T-cell (primary cell): ENCODE measurements at regions not wholly inside any gene's neighbourhood (a gene's known extent, or its start where the extent isn't known, plus 50 kb on each side); places are given as distances from the start of the nearest gene placed in this dataset.

Source experiments
- ATAC-seq, 4 experiments: fragments of 200-7000 bp in 3 of 4; fragments of 150-1000 bp in 1 of 4; cut with Tn5 transposase; replicated peaks in 1 of 4; 1 replicate in 3 of 4; 2 replicates in 1 of 4; pipeline ENCODE4 v1.10.0; 2021; ENCODE audit warnings: moderate library complexity in 3 of 4, mild to moderate bottlenecking in 2 of 4, moderate number of reproducible peaks in 1 of 4
- CTCF ChIA-PET, 2 donors: fragments of 300-600 bp; sonication (Branson Sonifier 250); formaldehyde crosslinking; loops; one replicate each; lab custom pipeline; 2022; ENCODE audit warnings: antibody characterized with exemption in 2 of 2; lab: Charles Lee
- POLR2A ChIA-PET, 2 donors: fragments of 300-600 bp; sonication (Branson Sonifier 250); formaldehyde crosslinking; loops; one replicate each; lab custom pipeline; 2022; ENCODE audit warnings: antibody characterized with exemption in 2 of 2; lab: Charles Lee
- DNase-seq, 35 experiments: peaks; one replicate each; pipeline versions ENCODE4 v3.0.0 to v3.0.0-alpha.2; 2013 to 2023
- H3K27ac ChIP-seq: one replicate; pipeline ENCODE4 v1.5.1; 2013; ENCODE audit warnings: low read length
- H3K27me3 ChIP-seq, 2 experiments: replicated peaks in 1 of 2; 1 replicate in 1 of 2; 2 replicates in 1 of 2; pipeline versions ENCODE4 v1.6.1 to v1.7.0; 2013; ENCODE audit warnings: low read length in 1 of 2, mixed read lengths in 1 of 2; ENCODE audit not compliant: control insufficient read depth in 2 of 2, insufficient read depth in 2 of 2; ENCODE audit errors: extremely low read depth in 1 of 2
- H3K36me3 ChIP-seq, 2 donors: 1 replicate in 1 of 2; 2 replicates in 1 of 2; pipeline versions ENCODE4 v1.6.1 to v1.7.0; 2013; ENCODE audit warnings: low read length in 1 of 2; ENCODE audit not compliant: control insufficient read depth in 2 of 2, insufficient read depth in 1 of 2; ENCODE audit errors: extremely low read depth in 1 of 2
- H3K4me1 ChIP-seq, 2 experiments: 1 replicate in 1 of 2; 2 replicates in 1 of 2; pipeline versions ENCODE4 v1.6.1 to v1.7.0; 2013; ENCODE audit warnings: low read length in 2 of 2, mixed read lengths in 1 of 2; ENCODE audit not compliant: insufficient read depth in 2 of 2, control insufficient read depth in 1 of 2; ENCODE audit errors: extremely low read depth in 1 of 2
- H3K4me3 ChIP-seq, 2 donors: 1 replicate in 1 of 2; 2 replicates in 1 of 2; pipeline versions ENCODE4 v1.5.1 to v1.7.0; 2013; ENCODE audit warnings: mild to moderate bottlenecking in 2 of 2, low read length in 1 of 2, moderate library complexity in 1 of 2; ENCODE audit not compliant: control insufficient read depth in 1 of 2; ENCODE audit errors: extremely low read depth in 1 of 2
- H3K9me3 ChIP-seq: 2 replicates; pipeline ENCODE4 v1.7.0; 2013
- H3K27ac Mint-ChIP-seq, 2 donors: one replicate each; pipeline ENCODE4 v1.8.0; 2020 to 2021; ENCODE audit warnings: mild to moderate bottlenecking in 2 of 2, mixed read lengths in 2 of 2
- H3K27me3 Mint-ChIP-seq, 2 donors: one replicate each; pipeline ENCODE4 v1.8.0; 2021 to 2022; ENCODE audit warnings: mixed read lengths in 2 of 2
- H3K36me3 Mint-ChIP-seq: one replicate; pipeline ENCODE4 v1.8.0; 2021; ENCODE audit warnings: mixed read lengths
- H3K4me1 Mint-ChIP-seq, 3 donors: one replicate each; pipeline ENCODE4 v1.8.0; 2020 to 2022; ENCODE audit warnings: mixed read lengths in 3 of 3, mild to moderate bottlenecking in 1 of 3
- H3K4me3 Mint-ChIP-seq, 3 donors: one replicate each; pipeline ENCODE4 v1.8.0; 2020 to 2022; ENCODE audit warnings: mild to moderate bottlenecking in 3 of 3, mixed read lengths in 3 of 3, moderate library complexity in 3 of 3
- H3K9me3 Mint-ChIP-seq, 3 donors: one replicate each; pipeline ENCODE4 v1.8.0; 2020 to 2022; ENCODE audit warnings: mixed read lengths in 3 of 3
- WGBS: methylation state at CpG from one replicate; pipeline ENCODE4 v1.1.5; 2013; ENCODE audit warnings: missing lambda C conversion rate; ENCODE audit not compliant: insufficient coverage; 5-methylcytosine and 5-hydroxymethylcytosine counted together

- Mint-ChIP-seq H3K4me1 (no peaks in the 10 kb centered on the region), H3K27ac (no peak overlapping the region), H3K36me3 (no peaks in the 10 kb centered on the region), H3K27me3 (peaks cover 0 to 2% of the 10 kb centered on the region in 2 donors), H3K9me3 (no peaks in the 10 kb centered on the region), H3K4me3 (no peak overlapping the region)
- no peak for DNase-seq
- no peak for ATAC-seq
- WGBS = no CpG with 5 or more reads among the region's 2 CpGs
- POLR2A ChIA-PET = no interaction called here
- H3K9me3 ChIP-seq = no peaks in the 10 kb centered on the region
- H3K4me1 ChIP-seq = no peaks in the 10 kb centered on the region
- CTCF ChIA-PET = interaction anchor here in 1 of 2 donors (1.2 kb wide), 1 partner anchor 12 kb away, joined by 3 read pairs; no protein-coding TSS in a partner anchor
- H3K36me3 ChIP-seq = no peaks in the 10 kb centered on the region
- H3K27ac ChIP-seq = no peak overlapping the region
- H3K4me3 ChIP-seq = no peak overlapping the region
- no peaks in the 10 kb centered on the region for H3K27me3 ChIP-seq
These were observed 94.3 kb upstream of the AADACL2 start for GRCh38 chr3:151639418-151639740.

- Histone ChIP-seq H3K4me3 (no peak overlapping the region), H3K36me3 (no peaks in the 10 kb centered on the region), H3K27me3 (no peaks in the 10 kb centered on the region), H3K27ac (no peak overlapping the region), H3K4me1 (no peaks in the 10 kb centered on the region), H3K9me3 (no peaks in the 10 kb centered on the region)
- Mint-ChIP-seq H3K4me1 (no peaks in the 10 kb centered on the region), H3K36me3 (no peaks in the 10 kb centered on the region), H3K27me3 (peaks cover 0 to 2% of the 10 kb centered on the region in 2 donors), H3K9me3 (no peaks in the 10 kb centered on the region), H3K4me3 (no peak overlapping the region), H3K27ac (no peak overlapping the region)
- ChIA-PET CTCF (no interaction called here), POLR2A (no interaction called here)
- ATAC-seq (no peak), DNase-seq (no peak)
- WGBS = 29% methylated on average over 1 of the region's 4 CpGs
These were observed 94.9 kb upstream of the AADACL2 start for GRCh38 chr3:151638555-151639417.

- DNase-seq (no peak), ATAC-seq (no peak)
- no peaks in the 10 kb centered on the region for H3K9me3 Mint-ChIP-seq
- CTCF ChIA-PET = no interaction called here
- H3K27ac Mint-ChIP-seq = no peak overlapping the region
- H3K4me1 Mint-ChIP-seq = no peaks in the 10 kb centered on the region
- Histone ChIP-seq H3K9me3 (no peaks in the 10 kb centered on the region), H3K4me1 (no peaks in the 10 kb centered on the region), H3K4me3 (no peak overlapping the region), H3K27me3 (no peaks in the 10 kb centered on the region), H3K36me3 (no peaks in the 10 kb centered on the region), H3K27ac (no peak overlapping the region)
- 71% methylated on average over 2 of the region's 3 CpGs for WGBS
- no peaks in the 10 kb centered on the region for H3K36me3 Mint-ChIP-seq
- H3K4me3 Mint-ChIP-seq = no peak overlapping the region
- H3K27me3 Mint-ChIP-seq = no peaks in the 10 kb centered on the region
- POLR2A ChIA-PET = no interaction called here
These were observed 97.8 kb upstream of the AADACL2 start for GRCh38 chr3:151635905-151636304.

- POLR2A ChIA-PET = no interaction called here
- no peak for DNase-seq
- Mint-ChIP-seq H3K4me3 (no peak overlapping the region), H3K4me1 (no peaks in the 10 kb centered on the region), H3K27me3 (peaks cover 0 to 4% of the 10 kb centered on the region in 2 donors), H3K36me3 (no peaks in the 10 kb centered on the region), H3K9me3 (no peaks in the 10 kb centered on the region), H3K27ac (no peak overlapping the region)
- Histone ChIP-seq H3K9me3 (no peaks in the 10 kb centered on the region), H3K27ac (no peak overlapping the region), H3K27me3 (peaks cover 0 to 3% of the 10 kb centered on the region in 2 experiments), H3K4me3 (no peak overlapping the region), H3K4me1 (no peaks in the 10 kb centered on the region), H3K36me3 (no peaks in the 10 kb centered on the region)
- CTCF ChIA-PET = interaction anchor here in 1 of 2 donors (0.9 kb wide), 1 partner anchor 12 kb away, joined by 3 read pairs; no protein-coding TSS in a partner anchor
- no peak for ATAC-seq
- WGBS = 100% methylated on average over 1 of the region's 2 CpGs
These were observed 101.8 kb upstream of the AADACL2 start for GRCh38 chr3:151631946-151632345.

GRCh38 chr3:151630938-151631441 is 102.7 kb upstream of the AADACL2 start:
- H3K9me3 Mint-ChIP-seq = no peaks in the 10 kb centered on the region
- POLR2A ChIA-PET = no interaction called here
- DNase-seq = no peak

GRCh38 chr3:151630035-151630434 is 103.7 kb upstream of the AADACL2 start:
- no peaks in the 10 kb centered on the region for H3K4me1 ChIP-seq
- no CpG with 5 or more reads among the region's 3 CpGs for WGBS
- POLR2A ChIA-PET = no interaction called here

More at GRCh38 chr3:151630938-151631441, 102.7 kb upstream of the AADACL2 start:
- no peak for ATAC-seq
- CTCF ChIA-PET = no interaction called here
- Histone ChIP-seq H3K36me3 (no peaks in the 10 kb centered on the region), H3K9me3 (no peaks in the 10 kb centered on the region), H3K27me3 (peaks cover 0 to 3% of the 10 kb centered on the region in 2 experiments), H3K4me3 (no peak overlapping the region), H3K27ac (no peak overlapping the region), H3K4me1 (no peaks in the 10 kb centered on the region)
- H3K27ac Mint-ChIP-seq = no peak overlapping the region
- no CpG with 5 or more reads among the region's 1 CpG for WGBS
- H3K36me3 Mint-ChIP-seq = no peaks in the 10 kb centered on the region
- no peaks in the 10 kb centered on the region for H3K4me1 Mint-ChIP-seq
- peaks cover 0 to 4% of the 10 kb centered on the region in 2 donors for H3K27me3 Mint-ChIP-seq
- H3K4me3 Mint-ChIP-seq = no peak overlapping the region

More at GRCh38 chr3:151630035-151630434, 103.7 kb upstream of the AADACL2 start:
- Mint-ChIP-seq H3K4me1 (no peaks in the 10 kb centered on the region), H3K36me3 (no peaks in the 10 kb centered on the region), H3K27ac (no peak overlapping the region), H3K9me3 (no peaks in the 10 kb centered on the region), H3K27me3 (peaks cover 0 to 4% of the 10 kb centered on the region in 2 donors), H3K4me3 (no peak overlapping the region)
- H3K4me3 ChIP-seq = no peak overlapping the region
- H3K36me3 ChIP-seq = no peaks in the 10 kb centered on the region
- no peaks in the 10 kb centered on the region for H3K9me3 ChIP-seq
- ATAC-seq (no peak), DNase-seq (no peak)
- H3K27ac ChIP-seq = no peak overlapping the region
- H3K27me3 ChIP-seq = peaks cover 0 to 3% of the 10 kb centered on the region in 2 experiments
- CTCF ChIA-PET = no interaction called here
